ENCODE measurements at regions not wholly inside any gene's neighbourhood (a gene's known extent, or its start where the extent isn't known, plus 50 kb on each side); places are given as distances from the start of the nearest gene placed in this dataset.

- TF ChIP-seq, protein P1, sequence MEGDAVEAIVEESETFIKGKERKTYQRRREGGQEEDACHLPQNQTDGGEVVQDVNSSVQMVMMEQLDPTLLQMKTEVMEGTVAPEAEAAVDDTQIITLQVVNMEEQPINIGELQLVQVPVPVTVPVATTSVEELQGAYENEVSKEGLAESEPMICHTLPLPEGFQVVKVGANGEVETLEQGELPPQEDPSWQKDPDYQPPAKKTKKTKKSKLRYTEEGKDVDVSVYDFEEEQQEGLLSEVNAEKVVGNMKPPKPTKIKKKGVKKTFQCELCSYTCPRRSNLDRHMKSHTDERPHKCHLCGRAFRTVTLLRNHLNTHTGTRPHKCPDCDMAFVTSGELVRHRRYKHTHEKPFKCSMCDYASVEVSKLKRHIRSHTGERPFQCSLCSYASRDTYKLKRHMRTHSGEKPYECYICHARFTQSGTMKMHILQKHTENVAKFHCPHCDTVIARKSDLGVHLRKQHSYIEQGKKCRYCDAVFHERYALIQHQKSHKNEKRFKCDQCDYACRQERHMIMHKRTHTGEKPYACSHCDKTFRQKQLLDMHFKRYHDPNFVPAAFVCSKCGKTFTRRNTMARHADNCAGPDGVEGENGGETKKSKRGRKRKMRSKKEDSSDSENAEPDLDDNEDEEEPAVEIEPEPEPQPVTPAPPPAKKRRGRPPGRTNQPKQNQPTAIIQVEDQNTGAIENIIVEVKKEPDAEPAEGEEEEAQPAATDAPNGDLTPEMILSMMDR (IDR thresholded peaks at IDR 0.05) = no peak
- no peak for TF ChIP-seq POLR2A (IDR thresholded peaks at IDR 0.05)
These were observed 62.3 kb upstream of the ECE1 start for GRCh38 chr1:21352586-21352985.

Measured in heart left ventricle (tissue), 13 donors.